NCI-H1436 treated with DMSO at 0.1 percent for 48 hours (cell line): ENCODE measurements at regions not wholly inside any gene's neighbourhood (a gene's known extent, or its start where the extent isn't known, plus 50 kb on each side); places are given as distances from the start of the nearest gene placed in this dataset.
A peak's percentile ranks its signal among the peaks of the same experiment; 100 is the strongest.

Experiments used
- DNase-seq: peaks from one replicate; lab custom pipeline; 2025; lab: John Stamatoyannopoulos, UW

- no peak for DNase-seq
Measured at GRCh38 chr3:124243177-124243859, 251.4 kb upstream of the ROPN1 start.

GRCh38 chr3:124246376-124246775 lies 254.5 kb upstream of the ROPN1 start:
- no peak for DNase-seq

DNA sequence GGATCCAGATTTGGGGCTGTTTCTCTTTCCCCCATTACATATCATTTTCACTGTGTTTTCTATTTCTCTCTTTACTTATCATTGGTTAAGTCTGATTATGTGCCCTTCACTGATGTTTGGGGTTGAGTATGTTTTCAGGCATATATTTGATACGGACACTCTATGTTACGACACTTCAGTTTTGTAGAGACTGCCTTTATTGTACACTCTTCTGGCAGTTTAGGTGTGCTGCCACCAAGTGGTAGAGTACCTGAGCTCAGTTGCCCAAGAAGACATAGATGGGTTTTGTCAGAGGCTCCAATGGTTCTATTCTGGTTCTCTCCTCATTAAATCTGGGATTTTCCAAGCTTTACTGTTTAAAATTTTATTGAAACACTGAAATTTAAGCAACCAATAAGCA lies 255.0 kb upstream of the ROPN1 start:
- DNase-seq = no peak

DNA sequence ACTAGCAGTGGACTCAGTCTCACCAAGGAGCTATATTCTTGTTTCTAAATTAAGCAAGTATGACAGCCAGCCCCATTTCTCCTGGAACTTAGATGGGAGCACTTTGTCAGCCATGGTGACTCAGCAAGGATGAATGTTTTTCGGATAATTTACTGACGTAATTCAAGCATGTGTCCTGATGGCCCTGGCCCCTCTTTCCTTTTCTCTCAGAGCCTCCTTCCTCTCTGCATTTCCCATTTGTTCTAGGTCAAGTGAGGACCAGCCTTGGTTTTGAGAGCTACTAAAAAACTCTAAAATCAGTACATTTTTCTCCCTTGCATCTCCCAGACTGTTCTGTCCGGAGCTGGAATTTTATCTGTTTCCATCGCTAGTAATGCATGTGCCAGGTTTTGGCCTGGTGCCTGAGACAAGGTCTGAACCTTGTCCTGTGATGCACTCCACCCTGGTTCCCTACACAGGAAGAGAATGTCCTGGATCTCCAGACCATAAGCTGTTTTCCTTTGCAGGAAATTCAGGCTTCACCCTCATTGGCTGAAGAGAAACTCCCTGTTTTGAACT lies 256.6 kb upstream of the ROPN1 start:
- DNase-seq = no peak

- no peak for DNase-seq
Measured at GRCh38 chr3:124249038-124249437, 257.1 kb upstream of the ROPN1 start.

DNA sequence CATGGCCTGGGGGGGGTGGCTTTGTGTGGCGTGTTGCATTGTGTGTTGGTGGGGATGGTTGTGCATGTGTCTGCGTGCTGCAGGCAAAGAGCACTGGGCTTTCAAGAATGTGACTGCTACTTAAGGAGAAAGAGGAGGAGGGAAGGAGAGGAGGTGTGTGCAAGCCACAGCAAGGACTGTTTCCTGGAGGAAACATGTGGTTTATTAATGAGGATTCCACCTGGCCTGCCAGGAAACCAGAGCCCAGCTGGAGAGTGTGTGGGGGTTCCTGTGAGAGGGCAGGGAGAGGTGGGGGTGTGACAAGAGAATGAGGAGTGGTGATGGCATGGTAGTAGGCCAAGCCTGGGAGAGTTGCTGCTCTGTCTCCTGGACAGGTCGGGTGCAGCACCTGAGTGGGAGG lies 258.1 kb upstream of the ROPN1 start:
- no peak for DNase-seq

DNA sequence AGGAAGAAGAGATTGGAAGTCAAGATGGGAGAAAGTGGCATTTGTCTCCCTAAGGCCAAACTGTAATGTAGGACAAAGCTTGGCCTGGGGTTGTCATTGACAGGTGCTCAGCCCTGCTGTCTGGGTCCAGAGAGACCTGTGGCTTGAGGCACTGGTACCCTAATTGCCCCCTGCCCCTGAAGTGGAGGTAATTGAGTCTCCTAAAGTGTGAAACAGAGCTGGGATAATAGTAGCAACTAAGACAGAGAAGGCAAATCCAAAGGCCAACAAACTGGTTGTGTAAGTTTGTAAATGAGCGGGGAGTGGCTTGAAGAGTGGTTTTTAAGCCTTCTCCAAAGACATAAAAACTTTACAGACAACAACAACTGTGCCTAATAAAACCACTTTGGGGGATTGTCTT lies 264.2 kb upstream of the ROPN1 start:
- DNase-seq = no peak

DNA sequence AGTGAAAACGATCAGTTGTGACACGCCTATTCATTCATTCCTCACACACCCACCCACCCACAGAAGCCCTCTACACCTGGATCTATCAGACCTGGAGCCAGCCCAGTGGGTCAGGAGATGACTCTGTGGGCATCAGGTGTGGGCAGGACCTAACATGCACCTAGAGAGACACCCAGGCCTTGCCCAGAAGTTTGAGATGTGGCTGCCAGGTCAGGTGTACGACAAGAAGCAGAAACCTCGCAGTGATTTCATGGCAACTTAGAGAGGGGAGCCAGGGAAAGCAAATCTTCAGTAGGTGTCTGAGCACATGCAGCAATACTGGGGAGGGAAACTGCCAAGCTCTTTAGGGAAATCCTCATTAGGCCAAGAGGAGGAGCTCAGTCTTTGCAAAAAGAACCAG lies 264.7 kb upstream of the ROPN1 start:
- no peak for DNase-seq

DNA sequence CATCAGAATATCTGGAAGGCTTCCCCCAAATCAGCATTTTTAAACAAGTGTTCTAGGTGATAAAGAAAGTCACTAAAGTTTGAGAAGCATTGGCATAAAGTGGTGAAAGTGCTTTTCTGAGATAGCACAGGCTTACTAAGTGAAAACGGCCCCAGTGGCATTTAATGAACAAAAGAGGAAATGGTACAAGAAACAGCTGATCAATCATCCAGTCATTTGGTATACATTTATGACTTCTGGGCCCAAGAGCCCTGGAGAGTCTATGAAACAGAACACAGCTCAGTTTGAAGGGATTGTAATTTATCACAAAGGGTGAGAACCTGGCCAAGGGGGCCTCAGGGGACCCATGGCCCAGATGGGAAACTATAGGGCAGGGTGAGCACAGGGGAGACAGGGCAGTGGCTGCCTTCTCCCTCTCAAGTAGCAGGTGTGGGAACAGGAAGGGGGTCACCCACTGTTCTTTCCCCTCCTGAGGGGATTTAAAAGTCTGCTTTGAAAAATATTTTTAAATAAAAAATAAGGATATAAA lies 265.5 kb upstream of the ROPN1 start:
- DNase-seq = no peak

GRCh38 chr3:124258057-124258500 lies 266.2 kb upstream of the ROPN1 start:
- DNase-seq = no peak

DNA sequence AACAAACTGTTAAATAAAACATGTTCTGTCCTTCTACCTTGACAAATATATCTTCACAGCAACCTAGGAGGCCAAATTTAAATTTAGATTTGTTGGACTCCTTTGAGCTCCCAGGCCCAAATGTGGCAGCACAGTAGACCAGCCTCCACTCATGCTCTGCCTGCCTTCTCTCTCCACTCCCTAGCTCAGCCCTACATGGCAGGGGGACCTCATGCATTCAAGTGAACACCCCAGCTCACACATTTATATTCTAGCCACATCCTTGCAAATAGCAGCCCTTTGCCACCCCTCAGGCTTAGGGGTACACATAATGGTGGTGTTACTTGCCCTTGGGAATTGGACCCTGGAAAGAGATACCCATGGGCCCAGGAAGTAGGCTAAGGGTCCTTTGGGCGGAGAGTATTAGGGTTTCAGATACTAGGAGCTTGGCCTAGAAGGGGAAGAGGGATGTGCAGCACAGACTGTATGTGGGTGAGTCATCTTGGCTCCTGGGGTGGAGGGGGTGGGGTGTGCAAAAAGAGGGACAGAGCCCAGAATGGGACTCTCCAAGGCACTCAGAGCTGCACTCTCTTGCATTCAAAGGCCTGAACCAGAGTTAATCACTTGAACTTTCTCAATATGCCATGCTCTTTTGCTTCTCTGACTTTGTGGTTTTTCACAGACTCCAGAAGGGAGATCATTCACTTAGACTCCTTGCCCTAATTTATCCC lies 268.4 kb upstream of the ROPN1 start:
- DNase-seq = no peak

DNA sequence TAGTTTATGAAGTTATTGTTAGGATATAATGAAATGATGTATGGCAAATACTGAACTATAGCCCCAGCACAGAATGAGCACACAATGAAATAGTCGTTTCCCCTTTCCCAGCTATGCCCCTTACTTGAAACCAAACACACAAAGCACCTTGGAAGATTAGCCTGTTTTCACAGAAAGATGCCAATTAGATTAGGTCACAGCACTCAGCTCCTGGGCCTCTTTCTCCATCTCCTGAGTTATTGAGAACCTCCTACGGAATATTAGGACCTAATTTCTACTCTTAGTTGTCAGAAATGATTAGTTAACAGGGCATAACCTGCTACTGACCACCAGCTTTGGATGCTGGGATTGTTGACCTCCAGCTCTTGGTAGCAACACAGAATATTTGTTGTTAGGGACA lies 269.4 kb upstream of the ROPN1 start:
- DNase-seq = no peak

DNA sequence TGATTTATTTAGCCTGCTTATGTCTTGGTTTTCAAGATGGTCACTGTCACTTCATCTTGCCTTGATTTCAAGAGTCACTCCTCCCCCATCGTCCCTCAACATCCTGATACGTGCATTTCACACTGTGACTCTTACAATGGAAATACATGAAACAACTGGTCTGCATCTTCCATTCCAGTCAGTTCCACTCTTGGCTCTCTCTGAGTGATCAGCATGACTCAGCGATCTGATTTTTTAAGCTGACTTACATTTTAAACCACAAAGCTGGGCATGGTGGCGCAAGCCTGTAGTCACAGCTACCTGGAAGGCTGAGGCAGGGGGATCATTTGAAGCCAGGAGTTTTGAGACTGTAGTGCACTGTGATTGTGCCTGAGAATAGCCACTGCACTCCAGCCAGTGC lies 271.2 kb upstream of the ROPN1 start:
- DNase-seq = no peak

GRCh38 chr3:124264346-124264745 lies 272.4 kb upstream of the ROPN1 start:
- DNase-seq = no peak

- DNase-seq = peak; percentile 66
Measured at GRCh38 chr3:124266487-124266886, 274.6 kb upstream of the ROPN1 start.

DNA sequence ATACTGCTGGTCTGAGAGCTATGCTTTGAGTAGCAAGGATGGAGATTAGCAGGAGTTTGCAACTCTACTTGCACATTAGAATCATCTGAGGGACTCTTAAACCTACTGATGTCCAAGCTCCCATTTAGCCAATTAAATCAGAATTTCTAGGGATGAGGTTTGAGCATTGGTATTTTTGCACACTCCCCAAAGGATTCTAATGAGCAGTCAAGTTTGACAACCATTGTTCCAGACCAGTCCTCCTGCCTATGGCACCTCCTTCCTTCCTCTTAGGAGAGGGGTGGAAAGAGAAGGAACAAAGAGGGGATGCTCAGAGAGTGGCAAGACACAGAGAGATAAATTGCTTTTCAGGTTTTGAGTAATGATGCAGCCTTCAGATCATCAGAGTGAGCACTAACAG lies 275.5 kb upstream of the ROPN1 start:
- DNase-seq = no peak

DNA sequence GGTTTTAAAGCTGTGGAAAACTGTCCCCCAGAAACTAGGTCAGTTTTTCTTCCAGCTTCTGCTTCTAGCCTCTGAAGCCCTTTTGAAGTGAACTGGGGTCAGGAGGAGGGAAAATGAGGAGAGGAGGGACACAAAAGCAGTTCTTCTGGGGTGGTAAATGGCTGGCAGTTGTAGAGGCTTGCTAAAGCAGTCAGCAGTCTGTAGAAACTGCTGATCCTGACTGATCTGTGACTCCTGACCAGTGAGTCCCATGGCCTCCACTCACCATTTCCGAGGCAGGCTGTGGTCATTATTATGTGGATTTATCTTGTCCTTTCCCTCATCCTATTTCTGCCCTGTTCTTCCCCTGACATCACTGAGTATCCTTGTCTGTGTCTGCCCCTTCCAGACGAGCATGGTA lies 276.4 kb upstream of the ROPN1 start:
- DNase-seq = no peak

DNA sequence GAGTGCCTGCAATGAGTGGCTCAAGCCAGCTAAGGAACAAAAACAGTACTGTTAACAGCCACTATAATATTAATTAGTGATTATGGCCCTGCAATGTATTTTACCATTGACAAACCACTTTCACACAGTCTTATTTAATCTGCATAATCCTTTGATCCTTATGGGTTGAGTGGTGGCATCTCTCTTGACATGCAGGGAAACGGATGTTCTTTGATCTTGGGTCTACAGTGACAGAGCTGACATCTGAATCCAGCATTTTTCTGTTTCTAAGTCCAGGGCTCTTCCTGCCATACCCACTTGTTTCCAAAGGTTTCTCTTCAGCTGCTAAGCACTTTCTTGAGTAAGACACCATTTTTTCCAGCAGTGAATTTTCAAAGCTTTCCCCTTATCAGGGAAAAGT lies 277.7 kb upstream of the ROPN1 start:
- DNase-seq = no peak

- no peak for DNase-seq
Measured at GRCh38 chr3:124272605-124273151, 280.8 kb upstream of the ROPN1 start.

- no peak for DNase-seq
Measured at GRCh38 chr3:124273651-124274050, 281.7 kb upstream of the ROPN1 start.

DNA sequence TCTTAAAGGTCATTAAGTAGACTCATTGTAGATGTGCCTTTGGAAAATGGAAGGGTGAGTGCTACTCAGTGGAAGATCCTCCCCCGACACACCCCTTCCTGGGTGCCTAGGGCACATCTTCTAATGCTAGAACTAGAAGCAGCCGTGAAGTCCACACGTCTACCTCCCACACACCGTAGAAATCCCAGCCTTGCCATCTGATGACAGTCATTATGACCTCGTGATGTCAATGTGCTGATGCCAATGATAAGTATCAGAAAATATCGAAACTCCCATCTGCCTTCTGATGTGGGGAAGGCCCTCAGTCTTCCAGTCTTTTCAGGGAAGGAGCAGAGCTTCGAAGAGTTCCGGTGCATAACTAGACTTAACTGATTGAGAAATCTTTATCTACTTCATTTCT lies 282.1 kb upstream of the ROPN1 start:
- DNase-seq = no peak

DNA sequence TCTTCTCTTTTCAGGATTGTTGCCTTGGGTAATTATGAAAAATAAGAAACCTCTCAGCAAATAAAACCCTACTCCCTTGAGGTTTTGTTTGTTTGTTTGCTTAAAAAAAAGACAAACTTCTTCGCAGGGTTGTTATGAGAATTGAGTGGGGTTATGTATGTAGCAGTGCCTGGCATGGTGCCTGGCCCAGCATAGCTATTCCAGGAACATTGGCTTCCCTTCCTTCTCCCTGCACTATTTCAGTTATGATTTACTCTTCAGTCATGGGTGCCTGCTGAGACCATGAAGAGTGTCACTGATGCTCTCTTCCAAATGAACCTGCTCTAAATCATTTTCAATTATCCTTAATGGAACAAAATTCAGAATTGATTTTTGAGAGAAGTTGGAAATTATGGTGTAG lies 283.5 kb upstream of the ROPN1 start:
- no peak for DNase-seq

GRCh38 chr3:124276133-124276532 lies 284.2 kb upstream of the ROPN1 start:
- DNase-seq = no peak
